Activated CD4-positive, alpha-beta T cell treated with anti-CD3 and anti-CD28 coated beads, Interleukin-2, amount 50 U/mL, for 48 hours (primary cell): ENCODE measurements at regions not wholly inside any gene's neighbourhood (a gene's known extent, or its start where the extent isn't known, plus 50 kb on each side); places are given as distances from the start of the nearest gene placed in this dataset.
"Not testable (repeated sequence)": the region's sequence is repeated elsewhere in the genome, so short reads cannot be mapped to it uniquely, and the experiment has no call there.

Source experiments
- DNase-seq, 2 experiments: peaks; one replicate each; pipeline ENCODE4 v3.0.0-alpha.2; 2020

GRCh38 chr1:149635290-149635899 is 51.7 kb downstream of the PPIAL4C start:
- DNase-seq: peak; percentile 39 to 47

GRCh38 chr1:149636286-149637122 is 52.9 kb downstream of the PPIAL4C start:
- peak; percentile 87 to 90 for DNase-seq

GRCh38 chr1:149638481-149638880 is 54.8 kb downstream of the PPIAL4C start:
- DNase-seq: not testable (repeated sequence)

- not testable (repeated sequence) for DNase-seq
These were observed 55.4 kb downstream of the PPIAL4C start for GRCh38 chr1:149638901-149639658.

- DNase-seq: not testable (repeated sequence)
These were observed 57.5 kb downstream of the PPIAL4C start for GRCh38 chr1:149641179-149641578.

GRCh38 chr1:149644818-149645217 is 61.2 kb downstream of the PPIAL4C start:
- not testable (repeated sequence) for DNase-seq

GRCh38 chr1:149646360-149647017 is 62.8 kb downstream of the PPIAL4C start:
- DNase-seq: peak; percentile 6 to 41

- peak; percentile 20 to 28 for DNase-seq
These were observed 63.3 kb downstream of the PPIAL4C start for GRCh38 chr1:149647018-149647373.

GRCh38 chr1:149657750-149658149 is 74.1 kb downstream of the PPIAL4C start:
- DNase-seq: not testable (repeated sequence)

- not testable (repeated sequence) for DNase-seq
These were observed 74.5 kb downstream of the PPIAL4C start for GRCh38 chr1:149658175-149658574.

GRCh38 chr1:149664624-149665023 is 81.0 kb downstream of the PPIAL4C start:
- not testable (repeated sequence) for DNase-seq

- not testable (repeated sequence) for DNase-seq
These were observed 81.4 kb downstream of the PPIAL4C start for GRCh38 chr1:149665033-149665432.

GRCh38 chr1:149665528-149665927 is 81.9 kb downstream of the PPIAL4C start:
- DNase-seq: not testable (repeated sequence)

GRCh38 chr1:149673231-149673909 is 89.7 kb downstream of the PPIAL4C start:
- DNase-seq: not testable (repeated sequence)

- not testable (repeated sequence) for DNase-seq
These were observed 91.3 kb downstream of the PPIAL4C start for GRCh38 chr1:149674921-149675320.

GRCh38 chr1:149677359-149677758 is 93.7 kb downstream of the PPIAL4C start:
- DNase-seq: not testable (repeated sequence)

- not testable (repeated sequence) for DNase-seq
These were observed 95.8 kb upstream of the FCGR1A start for GRCh38 chr1:149686593-149687238.

- not testable (repeated sequence) for DNase-seq
These were observed 91.1 kb upstream of the FCGR1A start for GRCh38 chr1:149691399-149691798.

GRCh38 chr1:149692804-149693539 is 89.5 kb upstream of the FCGR1A start:
- DNase-seq: peak; percentile 3 to 6

GRCh38 chr1:149695066-149695465 is 87.4 kb upstream of the FCGR1A start:
- DNase-seq: not testable (repeated sequence)

- DNase-seq: not testable (repeated sequence)
These were observed 82.3 kb upstream of the FCGR1A start for GRCh38 chr1:149700220-149700619.
